Astrocyte (in vitro differentiated cells and primary cell): ENCODE measurements at regions not wholly inside any gene's neighbourhood (a gene's known extent, or its start where the extent isn't known, plus 50 kb on each side); places are given as distances from the start of the nearest gene placed in this dataset.

Experiments
- DNase-seq: peaks from one replicate; pipeline ENCODE4 v3.0.0-alpha.2; 2010; ENCODE audit warnings: low read depth
- FAIRE-seq: peaks from 2 replicates; lab custom pipeline; 2011; peaks lifted over from hg19 to GRCh38; lab: Jason Lieb, UNC
- H2AFZ ChIP-seq: 2 replicates; pipeline ENCODE4 v1.6.0; 2012; ENCODE audit warnings: low read depth, low read length, inconsistent platforms
- H3K27ac ChIP-seq: 2 replicates; pipeline ENCODE4 v1.5.1; 2011; ENCODE audit warnings: low read depth, low read length, inconsistent platforms
- H3K27me3 ChIP-seq: 2 replicates; pipeline ENCODE4 v1.6.0; 2011; ENCODE audit warnings: low read length, inconsistent platforms; ENCODE audit not compliant: insufficient read depth
- H3K36me3 ChIP-seq: 2 replicates; pipeline ENCODE4 v1.5.1; 2011; ENCODE audit warnings: low read length, inconsistent platforms; ENCODE audit not compliant: insufficient read depth
- H3K4me1 ChIP-seq: 2 replicates; pipeline ENCODE4 v1.5.1; 2011; ENCODE audit warnings: low read length, inconsistent platforms; ENCODE audit not compliant: insufficient read depth
- H3K4me2 ChIP-seq: 2 replicates; pipeline ENCODE4 v1.6.0; 2012; ENCODE audit warnings: low read length, inconsistent platforms
- H3K4me3 ChIP-seq: 2 replicates; pipeline ENCODE4 v1.5.1; 2011; ENCODE audit warnings: low read depth, mild to moderate bottlenecking, low read length, inconsistent platforms; ENCODE audit not compliant: insufficient read depth
- H3K79me2 ChIP-seq: 2 replicates; pipeline ENCODE4 v1.6.0; 2012; ENCODE audit warnings: mild to moderate bottlenecking, low read length, inconsistent platforms; ENCODE audit not compliant: insufficient read depth
- H3K9ac ChIP-seq: 2 replicates; pipeline ENCODE4 v1.6.0; 2012; ENCODE audit warnings: mild to moderate bottlenecking, low read length, inconsistent platforms
- H3K9me3 ChIP-seq: 2 replicates; pipeline ENCODE4 v1.5.1; 2012; ENCODE audit warnings: low read depth, mild to moderate bottlenecking, low read length, inconsistent platforms; ENCODE audit not compliant: insufficient read depth
- H4K20me1 ChIP-seq: 2 replicates; pipeline ENCODE4 v1.6.0; 2012; ENCODE audit warnings: low read length, inconsistent platforms; ENCODE audit not compliant: insufficient read depth
- H3K27ac Mint-ChIP-seq: one replicate; pipeline ENCODE4 v1.8.0; 2021; ENCODE audit warnings: mild to moderate bottlenecking, mixed read lengths; ENCODE audit not compliant: unreplicated experiment
- H3K27me3 Mint-ChIP-seq: one replicate; pipeline ENCODE4 v1.8.0; 2021; ENCODE audit warnings: low read depth, mixed read lengths; ENCODE audit not compliant: unreplicated experiment
- H3K36me3 Mint-ChIP-seq: one replicate; pipeline ENCODE4 v1.8.0; 2021; ENCODE audit warnings: low read depth, mixed read lengths; ENCODE audit not compliant: unreplicated experiment
- H3K4me1 Mint-ChIP-seq: one replicate; pipeline ENCODE4 v1.8.0; 2021; ENCODE audit warnings: low read depth, mixed read lengths; ENCODE audit not compliant: unreplicated experiment
- H3K4me3 Mint-ChIP-seq: one replicate; pipeline ENCODE4 v1.8.0; 2021; ENCODE audit warnings: mild to moderate bottlenecking, moderate library complexity, mixed read lengths; ENCODE audit not compliant: unreplicated experiment
- H3K9me3 Mint-ChIP-seq: one replicate; pipeline ENCODE4 v1.8.0; 2021; ENCODE audit warnings: mild to moderate bottlenecking, mixed read lengths; ENCODE audit not compliant: unreplicated experiment
- EZH2 ChIP-seq: IDR thresholded peaks from 2 replicates; pipeline ENCODE4 v1.6.1; 2012; ENCODE audit warnings: mild to moderate bottlenecking, low read length, inconsistent platforms; ENCODE audit not compliant: insufficient read depth
- TF ChIP-seq, protein P1 (sequence below): IDR thresholded peaks from 2 replicates; pipeline ENCODE4 v1.5.1; 2011; ENCODE audit warnings: low read depth, mild to moderate bottlenecking, inconsistent platforms, low read length, moderate library complexity; ENCODE audit not compliant: insufficient read depth

DNA sequence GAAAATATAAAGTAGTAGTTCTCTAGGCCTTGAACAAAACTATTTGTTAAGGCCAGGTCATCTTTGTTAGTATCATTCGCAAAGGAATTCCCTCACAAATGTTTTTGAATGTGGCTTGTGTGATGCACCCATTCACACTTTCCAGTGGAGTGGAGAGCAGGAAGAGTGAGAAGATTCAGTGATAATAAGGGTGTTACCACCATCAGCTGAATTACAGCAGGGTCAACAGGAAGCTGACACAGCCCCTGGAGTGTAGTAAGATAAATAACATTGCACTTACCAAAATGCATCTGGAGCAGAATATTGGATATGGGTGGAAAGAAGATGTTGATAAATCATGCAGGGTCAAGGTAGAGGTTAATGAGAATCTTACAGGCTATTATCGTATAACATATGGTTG, 231.0 kb downstream of the DSC3 start:
- Mint-ChIP-seq H3K36me3 (no peaks in the 10 kb centered on the region), H3K27me3 (no peaks in the 10 kb centered on the region), H3K27ac (no peak overlapping the region), H3K9me3 (no peaks in the 10 kb centered on the region), H3K4me1 (no peaks in the 10 kb centered on the region), H3K4me3 (no peak overlapping the region)
- no peak overlapping the region for H3K27ac ChIP-seq
- no peak overlapping the region for H3K4me2 ChIP-seq
- no peaks in the 10 kb centered on the region for H3K4me1 ChIP-seq
- H3K79me2 ChIP-seq: no peaks in the 10 kb centered on the region
- no peak overlapping the region for H3K9ac ChIP-seq
- no peak for FAIRE-seq
- no peaks in the 10 kb centered on the region for H3K27me3 ChIP-seq
- no peak overlapping the region for H3K4me3 ChIP-seq
- no peak overlapping the region for H2AFZ ChIP-seq
- H4K20me1 ChIP-seq: no peaks in the 10 kb centered on the region
- TF ChIP-seq, protein P1, sequence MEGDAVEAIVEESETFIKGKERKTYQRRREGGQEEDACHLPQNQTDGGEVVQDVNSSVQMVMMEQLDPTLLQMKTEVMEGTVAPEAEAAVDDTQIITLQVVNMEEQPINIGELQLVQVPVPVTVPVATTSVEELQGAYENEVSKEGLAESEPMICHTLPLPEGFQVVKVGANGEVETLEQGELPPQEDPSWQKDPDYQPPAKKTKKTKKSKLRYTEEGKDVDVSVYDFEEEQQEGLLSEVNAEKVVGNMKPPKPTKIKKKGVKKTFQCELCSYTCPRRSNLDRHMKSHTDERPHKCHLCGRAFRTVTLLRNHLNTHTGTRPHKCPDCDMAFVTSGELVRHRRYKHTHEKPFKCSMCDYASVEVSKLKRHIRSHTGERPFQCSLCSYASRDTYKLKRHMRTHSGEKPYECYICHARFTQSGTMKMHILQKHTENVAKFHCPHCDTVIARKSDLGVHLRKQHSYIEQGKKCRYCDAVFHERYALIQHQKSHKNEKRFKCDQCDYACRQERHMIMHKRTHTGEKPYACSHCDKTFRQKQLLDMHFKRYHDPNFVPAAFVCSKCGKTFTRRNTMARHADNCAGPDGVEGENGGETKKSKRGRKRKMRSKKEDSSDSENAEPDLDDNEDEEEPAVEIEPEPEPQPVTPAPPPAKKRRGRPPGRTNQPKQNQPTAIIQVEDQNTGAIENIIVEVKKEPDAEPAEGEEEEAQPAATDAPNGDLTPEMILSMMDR: no peak
- TF ChIP-seq EZH2: no peak
- DNase-seq: no peak
- no peaks in the 10 kb centered on the region for H3K9me3 ChIP-seq
- H3K36me3 ChIP-seq: no peaks in the 10 kb centered on the region

DNA sequence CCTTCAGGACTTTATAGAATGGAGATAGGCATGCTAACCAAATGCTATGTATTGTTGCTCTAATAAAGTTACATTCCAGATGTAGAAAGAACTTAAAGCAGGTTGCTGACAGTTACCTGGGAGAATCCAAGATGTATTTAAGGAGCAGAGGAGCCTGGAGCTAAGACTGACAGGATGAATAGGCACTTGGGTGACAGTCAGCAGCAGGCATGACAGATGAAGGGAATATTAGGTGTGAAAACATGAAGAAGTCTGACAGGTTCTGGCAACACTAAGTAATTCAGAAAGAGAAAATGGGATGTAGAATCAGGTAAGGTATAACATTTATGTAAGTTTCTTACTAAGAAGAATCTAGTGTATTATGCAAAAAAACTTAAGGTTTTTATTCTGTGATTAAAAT, 232.0 kb downstream of the DSC3 start:
- H3K27ac Mint-ChIP-seq: no peak overlapping the region
- H3K4me1 Mint-ChIP-seq: no peaks in the 10 kb centered on the region
- no peaks in the 10 kb centered on the region for H4K20me1 ChIP-seq
- H3K4me2 ChIP-seq: no peak overlapping the region
- no peaks in the 10 kb centered on the region for H3K27me3 ChIP-seq
- H3K4me1 ChIP-seq: no peaks in the 10 kb centered on the region
- DNase-seq (no peak), FAIRE-seq (no peak)
- H3K36me3 ChIP-seq: no peaks in the 10 kb centered on the region
- H3K27me3 Mint-ChIP-seq: no peaks in the 10 kb centered on the region
- no peak overlapping the region for H3K27ac ChIP-seq
- H3K4me3 Mint-ChIP-seq: no peak overlapping the region
- H3K4me3 ChIP-seq: no peak overlapping the region
- no peak for TF ChIP-seq EZH2
- TF ChIP-seq, protein P1: no peak
- no peak overlapping the region for H3K9ac ChIP-seq
- no peak overlapping the region for H2AFZ ChIP-seq
- no peaks in the 10 kb centered on the region for H3K79me2 ChIP-seq
- H3K36me3 Mint-ChIP-seq: no peaks in the 10 kb centered on the region
- no peaks in the 10 kb centered on the region for H3K9me3 Mint-ChIP-seq
- no peaks in the 10 kb centered on the region for H3K9me3 ChIP-seq

DNA sequence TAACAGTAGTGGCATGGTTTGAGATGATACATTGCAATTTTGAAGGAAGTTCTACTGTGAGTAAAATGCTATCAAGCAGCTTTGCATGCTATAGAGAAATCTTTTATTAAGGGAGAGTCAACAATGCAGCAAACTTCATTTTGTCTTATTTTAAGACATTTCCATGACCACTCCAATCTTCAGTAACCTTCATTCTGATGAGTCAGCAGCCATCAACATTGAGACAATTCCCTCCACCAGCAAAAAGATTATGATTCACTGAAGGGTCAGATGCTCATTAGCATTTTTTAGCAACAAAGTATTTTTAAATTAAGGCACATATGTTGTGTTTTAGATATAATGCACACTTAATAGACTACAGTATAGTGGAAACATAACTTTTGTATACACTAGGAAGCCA, 235.7 kb downstream of the DSC3 start:
- TF ChIP-seq, protein P1: no peak
- TF ChIP-seq EZH2: no peak
- no peak overlapping the region for H2AFZ ChIP-seq
- no peak overlapping the region for H3K27ac ChIP-seq
- no peaks in the 10 kb centered on the region for H3K79me2 ChIP-seq
- DNase-seq (no peak), FAIRE-seq (no peak)
- H3K4me3 ChIP-seq: no peak overlapping the region
- H3K9me3 ChIP-seq: no peaks in the 10 kb centered on the region
- Mint-ChIP-seq H3K27me3 (no peaks in the 10 kb centered on the region), H3K36me3 (no peaks in the 10 kb centered on the region), H3K27ac (no peak overlapping the region), H3K4me1 (no peaks in the 10 kb centered on the region), H3K9me3 (no peaks in the 10 kb centered on the region), H3K4me3 (no peak overlapping the region)
- no peaks in the 10 kb centered on the region for H3K4me1 ChIP-seq
- no peak overlapping the region for H3K9ac ChIP-seq
- no peaks in the 10 kb centered on the region for H3K27me3 ChIP-seq
- no peaks in the 10 kb centered on the region for H3K36me3 ChIP-seq
- H4K20me1 ChIP-seq: no peaks in the 10 kb centered on the region
- H3K4me2 ChIP-seq: no peak overlapping the region
